GM21576 (cell line): ENCODE measurements at regions not wholly inside any gene's neighbourhood (a gene's known extent, or its start where the extent isn't known, plus 50 kb on each side); places are given as distances from the start of the nearest gene placed in this dataset.
"Not testable (repeated sequence)": the region's sequence is repeated elsewhere in the genome, so short reads cannot be mapped to it uniquely, and the experiment has no call there.

ENCODE experiments used
- ATAC-seq: cut with Tn5 transposase; IDR thresholded peaks from one replicate; pipeline ENCODE4 v1.9.1; 2021; ENCODE audit warnings: mild to moderate bottlenecking, moderate library complexity; ENCODE audit not compliant: unreplicated experiment

- ATAC-seq, result no peak
These were observed 122.9 kb downstream of the CAVIN4 start for GRCh38 chr9:100700689-100701318.

- peak; percentile 81 for ATAC-seq
These were observed 136.7 kb downstream of the CAVIN4 start for GRCh38 chr9:100714372-100715099.

GRCh38 chr9:100715100-100715380 lies 137.2 kb downstream of the CAVIN4 start:
- ATAC-seq, result no peak

GRCh38 chr9:100718717-100719116 lies 140.8 kb downstream of the CAVIN4 start:
- no peak for ATAC-seq

DNA sequence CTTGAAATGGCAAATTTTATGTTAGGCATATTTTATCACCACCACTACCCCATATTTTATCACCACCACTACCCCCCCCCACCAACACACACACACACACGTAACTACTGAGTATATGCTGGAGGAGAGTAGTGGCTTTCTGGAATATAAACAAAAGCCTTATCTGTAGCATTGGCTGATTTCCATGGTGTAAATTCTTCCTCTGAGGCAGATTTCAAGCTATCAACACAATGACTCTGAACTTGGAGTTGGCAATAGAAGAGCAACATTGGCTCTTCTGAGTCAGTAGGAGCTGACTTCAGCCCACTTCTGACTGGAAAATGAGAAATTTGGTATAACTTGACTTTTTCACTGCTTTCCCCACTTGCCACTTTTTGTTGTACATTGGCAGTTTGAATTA lies 143.0 kb downstream of the CAVIN4 start:
- ATAC-seq, result no peak

GRCh38 chr9:100724886-100725285 lies 147.0 kb downstream of the CAVIN4 start:
- ATAC-seq, result no peak

DNA sequence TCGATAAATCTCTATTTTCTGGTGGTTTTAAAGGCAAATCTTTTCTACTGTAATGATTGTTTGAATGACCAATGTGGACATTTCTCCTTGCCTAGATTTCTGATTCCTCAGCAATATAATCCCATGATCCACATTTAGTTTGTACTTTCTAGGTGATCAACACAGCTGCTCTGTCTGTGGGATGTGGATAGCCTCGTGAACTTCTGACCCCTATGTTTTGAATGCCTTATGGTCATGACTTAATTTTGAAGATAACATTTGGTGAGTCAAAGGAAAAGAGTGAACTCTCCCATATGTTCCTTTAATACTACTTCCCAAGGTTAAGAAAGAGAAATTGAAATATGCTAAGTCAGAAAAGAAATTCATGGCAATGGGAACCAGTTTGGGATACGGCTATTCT lies 147.5 kb downstream of the CAVIN4 start:
- no peak for ATAC-seq

DNA sequence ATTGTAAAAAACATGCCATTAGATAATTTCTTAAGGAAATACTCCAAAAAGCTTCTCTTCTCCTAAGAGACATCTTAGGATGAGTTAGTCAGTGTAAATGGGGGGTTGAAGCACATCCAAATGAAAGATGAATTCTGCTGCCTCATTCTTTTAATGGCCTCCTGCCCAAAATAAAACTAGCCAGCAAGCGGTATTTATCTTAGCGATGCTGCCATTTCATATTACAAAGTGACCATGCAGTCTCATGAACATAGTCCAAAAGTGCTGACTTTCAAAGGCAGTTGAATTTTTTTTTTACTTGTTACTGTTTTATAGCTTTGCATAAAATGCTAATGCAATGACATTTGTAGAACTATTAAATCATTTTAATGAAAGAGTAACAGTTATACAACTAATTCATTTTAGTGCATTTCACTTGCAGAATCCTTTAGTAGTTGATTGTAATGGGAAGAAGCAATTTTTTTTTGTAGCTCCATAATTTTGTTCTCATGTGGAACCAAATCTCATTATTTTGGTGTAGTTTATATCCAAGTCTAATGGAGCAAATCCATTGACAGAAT lies 151.5 kb downstream of the CAVIN4 start:
- ATAC-seq, result no peak

DNA sequence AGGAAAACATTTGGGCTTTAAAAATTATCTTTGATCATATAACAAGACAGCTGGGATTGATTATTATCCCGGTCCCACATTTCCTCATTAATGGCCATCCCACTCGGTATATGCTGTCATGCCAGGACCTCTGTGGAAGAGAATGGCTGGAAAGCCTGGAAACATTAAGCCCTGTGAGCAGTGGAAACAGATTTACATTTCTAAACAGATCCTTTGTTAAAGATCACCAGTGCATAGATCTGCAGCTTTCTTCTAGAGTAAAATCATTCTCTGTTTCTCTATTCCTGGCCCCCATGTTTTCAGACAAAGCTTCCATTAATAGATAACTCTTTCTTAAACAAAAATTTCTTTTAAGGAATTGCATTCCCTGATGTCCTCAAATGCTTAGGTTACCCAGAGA lies 152.2 kb downstream of the CAVIN4 start:
- ATAC-seq, result no peak

- no peak for ATAC-seq
These were observed 153.2 kb downstream of the CAVIN4 start for GRCh38 chr9:100731038-100731556.

- ATAC-seq, result no peak
These were observed 153.7 kb downstream of the CAVIN4 start for GRCh38 chr9:100731557-100731956.

DNA sequence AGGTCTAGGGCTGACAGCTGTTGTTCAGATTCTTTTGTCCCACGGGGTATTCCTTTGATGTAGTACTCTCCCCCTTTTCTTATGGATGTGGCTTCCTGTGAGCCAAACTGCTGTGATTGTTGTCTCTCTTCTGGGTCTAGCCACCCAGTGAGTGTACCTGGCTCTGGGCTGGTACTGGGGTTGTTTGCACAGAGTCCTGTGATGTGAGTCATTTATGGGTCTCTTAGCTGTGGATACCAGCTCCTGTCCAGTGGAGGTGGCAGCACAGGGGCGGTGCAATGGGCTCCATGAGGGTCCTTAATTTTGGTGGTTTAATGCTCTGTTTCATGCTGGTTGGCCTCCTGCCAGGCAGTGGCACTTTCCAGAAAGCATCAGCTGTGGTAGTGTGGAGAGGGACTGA lies 161.3 kb downstream of the CAVIN4 start:
- ATAC-seq, result no peak

GRCh38 chr9:100739666-100740065 lies 161.8 kb downstream of the CAVIN4 start:
- ATAC-seq, result no peak

DNA sequence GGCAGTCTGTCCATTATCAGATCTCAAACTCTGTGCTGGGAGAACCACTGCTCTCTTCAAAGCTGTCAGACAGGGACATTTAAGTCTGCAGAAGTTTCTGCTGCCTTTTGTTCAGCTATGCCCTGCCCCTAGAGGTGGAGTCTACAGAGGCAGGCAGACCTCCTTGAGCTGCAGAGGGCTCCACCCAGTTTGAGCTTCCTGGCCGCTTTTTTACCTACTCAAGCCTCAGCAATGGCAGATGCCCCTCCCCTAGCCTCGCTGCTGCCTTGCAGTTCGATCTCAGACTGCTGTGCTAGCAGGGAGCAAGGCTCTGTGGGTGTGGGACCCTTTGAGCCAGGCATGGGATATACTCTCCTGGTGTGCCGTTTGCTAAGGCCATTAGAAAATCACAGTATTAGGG lies 171.1 kb downstream of the CAVIN4 start:
- ATAC-seq, result not testable (repeated sequence)

- ATAC-seq, result no peak
These were observed 178.3 kb downstream of the CAVIN4 start for GRCh38 chr9:100756217-100756616.

DNA sequence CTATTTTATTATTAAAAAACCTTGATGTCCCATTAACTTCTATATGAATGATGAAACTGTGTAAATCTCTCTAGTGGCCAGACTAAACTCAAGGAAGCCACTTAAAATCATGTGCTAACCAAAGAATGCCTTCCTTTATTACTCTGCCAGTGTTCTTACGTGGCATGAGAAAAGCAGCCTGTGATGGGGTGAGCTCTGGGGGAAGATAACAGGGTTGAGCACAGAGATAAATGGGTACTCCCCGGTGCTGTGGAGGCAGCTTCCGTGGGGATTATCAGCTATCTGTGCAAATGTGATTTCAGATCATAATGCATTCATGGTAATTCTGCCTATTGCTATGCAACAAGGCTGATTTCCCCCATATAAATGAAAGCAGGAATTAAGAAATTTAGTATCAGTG lies 181.3 kb downstream of the CAVIN4 start:
- ATAC-seq, result no peak

GRCh38 chr9:100761276-100761802 lies 183.5 kb downstream of the CAVIN4 start:
- ATAC-seq, result no peak

GRCh38 chr9:100774326-100774725 lies 196.4 kb downstream of the CAVIN4 start:
- no peak for ATAC-seq

DNA sequence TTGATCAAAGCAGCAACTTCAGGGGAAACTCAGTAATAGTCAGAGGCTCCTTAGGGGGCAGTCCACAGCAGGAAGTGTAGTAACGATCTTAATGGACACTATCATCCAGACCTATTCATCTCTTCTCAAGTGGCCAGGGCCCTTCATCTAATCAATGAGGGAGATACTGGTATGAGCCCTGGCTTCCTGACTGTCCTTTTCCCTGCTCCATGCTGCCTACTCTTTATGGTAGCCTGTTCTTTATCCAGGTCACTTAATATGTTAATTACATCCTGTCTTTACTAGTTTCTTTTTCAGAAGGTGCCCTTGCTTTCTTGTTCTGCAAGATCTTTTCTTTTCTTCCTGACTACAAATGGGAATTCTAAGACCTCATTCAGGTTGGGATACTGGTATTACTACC lies 197.1 kb downstream of the CAVIN4 start:
- ATAC-seq, result no peak

DNA sequence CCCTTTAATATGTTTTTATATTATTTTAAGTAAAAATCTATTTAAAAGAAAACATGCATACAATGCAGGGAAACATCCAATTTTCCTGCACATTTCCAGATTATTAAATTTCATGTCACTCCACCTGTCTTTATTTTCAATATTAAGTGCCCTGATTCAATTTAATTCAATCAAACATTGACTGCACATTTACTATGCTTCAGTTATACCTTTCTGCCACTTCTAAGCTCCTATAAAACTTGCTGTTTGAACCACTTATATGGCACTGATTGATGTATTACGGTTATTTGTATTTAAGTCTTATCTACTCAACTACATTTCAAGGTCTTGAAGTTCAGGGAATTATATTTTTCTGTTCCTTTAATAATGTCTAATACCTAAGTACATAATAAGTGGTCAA lies 198.0 kb downstream of the CAVIN4 start:
- ATAC-seq, result no peak

- ATAC-seq, result no peak
These were observed 206.9 kb downstream of the CAVIN4 start for GRCh38 chr9:100784755-100785154.

DNA sequence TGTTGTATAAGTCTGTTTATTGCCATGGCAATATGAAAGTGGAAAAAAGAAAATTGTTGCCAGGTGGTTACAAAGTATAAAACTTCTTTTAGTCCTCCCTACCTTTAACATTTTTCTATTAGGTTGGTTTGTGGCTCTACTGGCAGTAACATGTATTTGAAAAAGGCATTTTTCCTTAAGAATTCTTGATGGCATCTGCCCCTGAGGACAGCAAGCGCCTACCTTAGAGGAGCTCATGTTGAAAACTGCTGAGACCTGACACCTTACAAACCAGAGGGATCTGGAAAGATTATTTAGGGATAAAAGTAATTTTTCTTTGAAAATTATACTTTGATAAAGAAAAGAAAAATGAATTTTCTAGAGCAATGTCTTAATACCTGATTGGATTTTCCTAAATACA lies 208.1 kb downstream of the CAVIN4 start:
- no peak for ATAC-seq
